Right cardiac atrium (tissue), 5 donors: ENCODE measurements at regions not wholly inside any gene's neighbourhood (a gene's known extent, or its start where the extent isn't known, plus 50 kb on each side); places are given as distances from the start of the nearest gene placed in this dataset.

ENCODE experiments used
- ATAC-seq, 2 donors: fragments of 200-7000 bp; cut with Tn5 transposase; one replicate each; pipeline versions ENCODE4 v1.8.0 to v1.9.1; 2020; ENCODE audit warnings: moderate library complexity in 2 of 2, mild to moderate bottlenecking in 1 of 2
- DNase-seq, 3 donors: peaks; one replicate each; pipeline ENCODE4 v3.0.0-alpha.2; 2020
- H3K27ac ChIP-seq: one replicate; pipeline ENCODE4 v1.5.1; 2013; ENCODE audit warnings: mild to moderate bottlenecking, low read length, control low read depth, moderate library complexity
- H3K27me3 ChIP-seq: one replicate; pipeline ENCODE4 v1.6.1; 2013; ENCODE audit not compliant: control insufficient read depth, insufficient read depth
- H3K4me1 ChIP-seq: one replicate; pipeline ENCODE4 v1.6.1; 2013; ENCODE audit warnings: low read length; ENCODE audit not compliant: control insufficient read depth, insufficient read depth
- H3K4me3 ChIP-seq: one replicate; pipeline ENCODE4 v1.5.1; 2013; ENCODE audit warnings: low read length, control low read depth
- H3K9me3 ChIP-seq: one replicate; pipeline ENCODE4 v1.6.1; 2013; ENCODE audit warnings: low read length; ENCODE audit not compliant: control insufficient read depth
- WGBS: extraction: QIAGEN DNeasy Blood & Tissue Kit; methylation state at CpG from one replicate; pipeline ENCODE4 v1.1.7; 2013; 5-methylcytosine and 5-hydroxymethylcytosine counted together
- intact Hi-C, 4 donors: fragments of 100-400 bp; cut with DNase I; formaldehyde crosslinking; loops; one replicate each; pipeline versions ENCODE4 v1.11.0 to v1.14.0; 2022 to 2023
- donor health status: healthy with polysubstance abuse.
- donor health status: DM: no; HTN: yes; CAD: no.
- donor health status: DM: no; HTN: no; CAD: no.
- donor health status: DM: no; HTN: yes; CAD: no; lungs with severe emphysema.
- donor health status: DM: yes; HTN: yes; CAD: no.

DNA sequence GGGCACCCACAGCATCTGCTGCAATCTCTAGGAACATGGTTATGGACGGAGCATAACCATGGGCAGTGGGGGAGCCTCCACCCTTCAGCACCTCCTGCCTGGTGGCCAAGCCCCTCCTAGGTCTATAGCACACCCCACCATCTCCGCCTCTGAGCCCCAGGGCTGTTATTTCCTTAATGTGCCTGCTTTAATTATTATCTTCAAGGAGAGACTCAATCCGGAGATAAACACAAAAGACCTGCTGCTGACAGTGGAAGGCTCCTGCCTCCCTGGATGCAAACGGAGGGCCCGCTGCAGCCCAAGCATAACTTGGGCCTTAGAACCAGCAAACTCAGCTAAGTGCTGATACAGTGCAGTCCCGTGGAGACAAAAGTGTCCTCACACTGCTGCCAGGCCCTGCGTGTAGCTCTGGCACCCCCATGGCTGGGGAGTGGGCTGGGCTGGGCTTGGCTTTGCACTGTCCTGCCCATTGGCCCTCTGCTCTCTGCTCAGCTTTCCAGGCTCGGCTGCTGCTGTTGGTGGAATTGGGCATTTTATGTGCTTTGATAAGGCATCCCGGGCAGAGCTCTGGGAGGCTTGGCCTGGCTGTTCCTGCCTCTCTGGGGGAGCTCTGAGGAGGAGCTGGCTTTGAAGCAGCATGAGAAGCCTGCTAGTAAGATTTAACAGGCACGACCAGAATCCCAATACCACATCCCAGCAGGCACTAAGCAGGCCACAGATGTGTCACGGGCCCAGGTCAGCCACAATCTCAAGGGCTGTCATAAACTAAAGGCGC, 620.2 kb downstream of the PTPRU start:
- no peak overlapping the region for H3K4me3 ChIP-seq
- WGBS: 41% methylated on average over 12 of the region's 12 CpGs
- no peak overlapping the region for H3K27ac ChIP-seq
- no peaks in the 10 kb centered on the region for H3K27me3 ChIP-seq
- no peaks in the 10 kb centered on the region for H3K9me3 ChIP-seq
- H3K4me1 ChIP-seq: peaks cover 2% of the 10 kb centered on the region
- ATAC-seq: no peak
- no peak for DNase-seq
- intact Hi-C loops: no loop called here

GRCh38 chr1:29855561-29856160, 619.3 kb downstream of the PTPRU start:
- intact Hi-C loops: no loop called here
- WGBS: 75% methylated on average over 10 of the region's 10 CpGs
- Histone ChIP-seq H3K27me3 (no peaks in the 10 kb centered on the region), H3K4me1 (peaks cover 2% of the 10 kb centered on the region), H3K4me3 (no peak overlapping the region), H3K9me3 (no peaks in the 10 kb centered on the region), H3K27ac (no peak overlapping the region)
- ATAC-seq (no peak), DNase-seq (no peak)

GRCh38 chr1:29854700-29855276, 618.5 kb downstream of the PTPRU start:
- no peak overlapping the region for H3K27ac ChIP-seq
- no peak for DNase-seq
- 77% methylated on average over 9 of the region's 9 CpGs for WGBS

DNA sequence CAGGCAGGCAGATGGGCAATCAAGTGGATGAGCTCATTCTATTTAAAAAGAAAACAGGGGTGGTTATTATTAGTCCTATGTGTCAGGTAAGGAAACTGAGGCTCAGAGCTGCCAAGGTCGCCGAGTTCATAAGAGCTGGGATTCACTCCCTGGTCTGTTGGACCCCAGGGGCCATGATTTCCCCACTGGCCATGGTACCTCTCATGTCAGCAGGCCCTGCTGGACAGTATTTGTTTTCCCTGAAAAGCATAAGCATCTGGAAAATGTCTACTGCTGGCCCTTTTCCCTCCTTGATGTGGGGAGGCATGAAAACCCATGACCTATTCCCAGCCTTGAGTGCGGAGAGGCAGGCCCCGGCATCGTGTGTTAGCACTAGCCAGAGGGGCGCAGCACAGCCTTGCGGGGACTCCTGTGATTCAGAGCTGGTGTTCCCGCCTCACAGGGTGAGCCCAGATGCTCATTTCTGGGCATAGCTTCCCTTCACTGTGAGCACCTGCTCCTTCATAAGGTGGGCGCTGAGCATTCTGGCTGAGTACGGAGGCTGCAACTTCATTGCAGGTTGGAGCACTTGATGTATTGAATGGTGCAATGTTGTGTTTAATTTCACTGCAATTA, 617.5 kb downstream of the PTPRU start:
- no peaks in the 10 kb centered on the region for H3K27me3 ChIP-seq
- H3K4me1 ChIP-seq: no peaks in the 10 kb centered on the region
- no peaks in the 10 kb centered on the region for H3K9me3 ChIP-seq
- intact Hi-C loops: no loop called here
- DNase-seq (no peak), ATAC-seq (no peak)
- no peak overlapping the region for H3K4me3 ChIP-seq
- H3K27ac ChIP-seq: no peak overlapping the region
- 85% methylated on average over 10 of the region's 10 CpGs for WGBS

More at GRCh38 chr1:29854700-29855276, 618.5 kb downstream of the PTPRU start:
- no peak for ATAC-seq
- H3K4me1 ChIP-seq: peaks cover 2% of the 10 kb centered on the region
- no peak overlapping the region for H3K4me3 ChIP-seq
- no peaks in the 10 kb centered on the region for H3K9me3 ChIP-seq
- no peaks in the 10 kb centered on the region for H3K27me3 ChIP-seq
- intact Hi-C loops: no loop called here

GRCh38 chr1:29852248-29852647, 615.9 kb downstream of the PTPRU start:
- no peak overlapping the region for H3K27ac ChIP-seq
- ATAC-seq (no peak), DNase-seq (no peak)
- H3K4me1 ChIP-seq: no peaks in the 10 kb centered on the region
- 84% methylated on average over 9 of the region's 9 CpGs for WGBS
- no peak overlapping the region for H3K4me3 ChIP-seq
- no peaks in the 10 kb centered on the region for H3K27me3 ChIP-seq
- intact Hi-C loops: no loop called here
- H3K9me3 ChIP-seq: no peaks in the 10 kb centered on the region

DNA sequence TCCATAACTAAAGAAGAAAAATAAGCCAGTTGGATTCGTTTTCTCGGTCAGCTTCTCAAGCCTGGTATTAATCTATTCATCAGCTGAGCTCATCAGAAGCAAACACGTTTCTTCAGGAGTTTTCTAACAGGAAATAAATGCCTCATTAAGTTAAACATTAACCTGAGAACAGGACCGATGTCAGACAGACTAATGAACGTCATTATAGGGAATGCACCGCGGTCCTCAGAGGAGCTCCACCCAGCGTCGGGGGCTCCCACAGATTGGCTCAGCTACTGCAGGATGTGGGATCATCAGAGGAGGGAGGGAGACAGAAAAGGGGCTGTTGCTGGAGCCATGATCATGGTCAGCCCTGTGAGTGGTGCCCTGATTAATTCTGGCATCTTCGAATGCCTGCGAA, 615.4 kb downstream of the PTPRU start:
- H3K27me3 ChIP-seq: no peaks in the 10 kb centered on the region
- ATAC-seq: no peak
- H3K4me1 ChIP-seq: no peaks in the 10 kb centered on the region
- no peaks in the 10 kb centered on the region for H3K9me3 ChIP-seq
- no peak overlapping the region for H3K27ac ChIP-seq
- DNase-seq: no peak
- intact Hi-C loops: no loop called here
- H3K4me3 ChIP-seq: no peak overlapping the region
- WGBS: 64% methylated on average over 11 of the region's 11 CpGs

- intact Hi-C loops: no loop called here
- Histone ChIP-seq H3K27me3 (no peaks in the 10 kb centered on the region), H3K4me3 (no peak overlapping the region), H3K9me3 (no peaks in the 10 kb centered on the region), H3K27ac (no peak overlapping the region), H3K4me1 (no peaks in the 10 kb centered on the region)
- DNase-seq: no peak
- 55% methylated on average over 14 of the region's 14 CpGs for WGBS
- no peak for ATAC-seq
These were observed 613.9 kb downstream of the PTPRU start for GRCh38 chr1:29849991-29850757.

GRCh38 chr1:29849038-29849750, 612.9 kb downstream of the PTPRU start:
- ATAC-seq (no peak), DNase-seq (no peak)
- intact Hi-C loops: no loop called here
- WGBS: 68% methylated on average over 10 of the region's 10 CpGs
- H3K9me3 ChIP-seq: no peaks in the 10 kb centered on the region
- no peaks in the 10 kb centered on the region for H3K4me1 ChIP-seq
- H3K4me3 ChIP-seq: no peak overlapping the region
- no peaks in the 10 kb centered on the region for H3K27me3 ChIP-seq
- H3K27ac ChIP-seq: no peak overlapping the region

GRCh38 chr1:29845910-29846309, 609.6 kb downstream of the PTPRU start:
- DNase-seq: no peak
- Histone ChIP-seq H3K9me3 (peaks cover 2% of the 10 kb centered on the region), H3K27me3 (no peaks in the 10 kb centered on the region), H3K4me3 (no peak overlapping the region), H3K4me1 (no peaks in the 10 kb centered on the region), H3K27ac (no peak overlapping the region)
- 33% methylated on average over 12 of the region's 12 CpGs for WGBS
- intact Hi-C loops: no loop called here
- ATAC-seq: no peak

- ATAC-seq (no peak), DNase-seq (no peak)
- H3K4me3 ChIP-seq: no peak overlapping the region
- no peak overlapping the region for H3K27ac ChIP-seq
- 53% methylated on average over 1 of the region's 1 CpG for WGBS
- intact Hi-C loops: no loop called here
- H3K27me3 ChIP-seq: no peaks in the 10 kb centered on the region
- peaks cover 2% of the 10 kb centered on the region for H3K9me3 ChIP-seq
- no peaks in the 10 kb centered on the region for H3K4me1 ChIP-seq
These were observed 605.8 kb downstream of the PTPRU start for GRCh38 chr1:29842130-29842529.
